ENCODE measurements at regions not wholly inside any gene's neighbourhood (a gene's known extent, or its start where the extent isn't known, plus 50 kb on each side); places are given as distances from the start of the nearest gene placed in this dataset.

- peak; percentile 43 for DNase-seq
Measured at GRCh38 chr1:29640428-29640785, 404.1 kb downstream of the PTPRU start.

- no peak for DNase-seq
Measured at GRCh38 chr1:29639741-29640427, 403.6 kb downstream of the PTPRU start.

- no peak for DNase-seq
Measured at GRCh38 chr1:29639156-29639736, 402.9 kb downstream of the PTPRU start.

GRCh38 chr1:29638281-29638680 lies 402.0 kb downstream of the PTPRU start:
- no peak for DNase-seq

GRCh38 chr1:29636936-29637335 lies 400.6 kb downstream of the PTPRU start:
- DNase-seq: no peak

- DNase-seq: no peak
Measured at GRCh38 chr1:29635501-29636263, 399.4 kb downstream of the PTPRU start.

- no peak for DNase-seq
Measured at GRCh38 chr1:29634746-29635335, 398.5 kb downstream of the PTPRU start.

GRCh38 chr1:29634324-29634723 lies 398.0 kb downstream of the PTPRU start:
- DNase-seq: peak; percentile 14

- peak; percentile 87 for DNase-seq
Measured at GRCh38 chr1:29633771-29634170, 397.4 kb downstream of the PTPRU start.

- DNase-seq: peak; percentile 55
Measured at GRCh38 chr1:29632806-29633615, 396.7 kb downstream of the PTPRU start.

- no peak for DNase-seq
Measured at GRCh38 chr1:29631836-29632805, 395.8 kb downstream of the PTPRU start.

GRCh38 chr1:29631361-29631760 lies 395.0 kb downstream of the PTPRU start:
- DNase-seq: no peak

- DNase-seq: no peak
Measured at GRCh38 chr1:29630756-29631155, 394.4 kb downstream of the PTPRU start.

- DNase-seq: no peak
Measured at GRCh38 chr1:29629814-29630516, 393.6 kb downstream of the PTPRU start.

- DNase-seq: no peak
Measured at GRCh38 chr1:29629401-29629800, 393.1 kb downstream of the PTPRU start.

GRCh38 chr1:29628190-29628589 lies 391.9 kb downstream of the PTPRU start:
- no peak for DNase-seq

GRCh38 chr1:29626726-29627125 lies 390.4 kb downstream of the PTPRU start:
- DNase-seq: no peak

GRCh38 chr1:29626066-29626465 lies 389.7 kb downstream of the PTPRU start:
- peak; percentile 30 for DNase-seq

GRCh38 chr1:29625084-29625420 lies 388.7 kb downstream of the PTPRU start:
- DNase-seq: no peak

GRCh38 chr1:29624320-29625083 lies 388.2 kb downstream of the PTPRU start:
- no peak for DNase-seq
